Upper lobe of right lung (tissue), 1 donor: ENCODE measurements at regions not wholly inside any gene's neighbourhood (a gene's known extent, or its start where the extent isn't known, plus 50 kb on each side); places are given as distances from the start of the nearest gene placed in this dataset.

Experiments used
- ATAC-seq: fragments of 200-7000 bp; cut with Tn5 transposase; one replicate; pipeline ENCODE4 v1.9.1; 2020; ENCODE audit warnings: mild to moderate bottlenecking, moderate library complexity
- DNase-seq: peaks from one replicate; pipeline ENCODE4 v3.0.0-alpha.2; 2020
- H3K27ac ChIP-seq: fragments of 200-600 bp; one replicate; pipeline ENCODE4 v1.8.0; 2022
- H3K27me3 ChIP-seq: fragments of 200-600 bp; one replicate; pipeline ENCODE4 v1.8.0; 2022; ENCODE audit warnings: mild to moderate bottlenecking
- H3K36me3 ChIP-seq: fragments of 200-600 bp; one replicate; pipeline ENCODE4 v1.8.0; 2022
- H3K4me1 ChIP-seq: fragments of 200-600 bp; one replicate; pipeline ENCODE4 v1.8.0; 2022
- H3K4me3 ChIP-seq: fragments of 200-600 bp; one replicate; pipeline ENCODE4 v1.8.0; 2022; ENCODE audit warnings: mild to moderate bottlenecking
- H3K9me3 ChIP-seq: fragments of 200-600 bp; one replicate; pipeline ENCODE4 v1.8.0; 2022
- intact Hi-C: fragments of 100-400 bp; cut with DNase I; formaldehyde crosslinking; loops from one replicate; pipeline ENCODE4 v1.11.0; 2022
- TF ChIP-seq, protein P1 (sequence below): fragments of 200-600 bp; IDR thresholded peaks from one replicate; pipeline ENCODE4 v1.8.0; 2022; ENCODE audit warnings: antibody characterized with exemption
- donor health status: DM: no; HTN: yes; CAD: no; lungs with severe emphysema.

DNA sequence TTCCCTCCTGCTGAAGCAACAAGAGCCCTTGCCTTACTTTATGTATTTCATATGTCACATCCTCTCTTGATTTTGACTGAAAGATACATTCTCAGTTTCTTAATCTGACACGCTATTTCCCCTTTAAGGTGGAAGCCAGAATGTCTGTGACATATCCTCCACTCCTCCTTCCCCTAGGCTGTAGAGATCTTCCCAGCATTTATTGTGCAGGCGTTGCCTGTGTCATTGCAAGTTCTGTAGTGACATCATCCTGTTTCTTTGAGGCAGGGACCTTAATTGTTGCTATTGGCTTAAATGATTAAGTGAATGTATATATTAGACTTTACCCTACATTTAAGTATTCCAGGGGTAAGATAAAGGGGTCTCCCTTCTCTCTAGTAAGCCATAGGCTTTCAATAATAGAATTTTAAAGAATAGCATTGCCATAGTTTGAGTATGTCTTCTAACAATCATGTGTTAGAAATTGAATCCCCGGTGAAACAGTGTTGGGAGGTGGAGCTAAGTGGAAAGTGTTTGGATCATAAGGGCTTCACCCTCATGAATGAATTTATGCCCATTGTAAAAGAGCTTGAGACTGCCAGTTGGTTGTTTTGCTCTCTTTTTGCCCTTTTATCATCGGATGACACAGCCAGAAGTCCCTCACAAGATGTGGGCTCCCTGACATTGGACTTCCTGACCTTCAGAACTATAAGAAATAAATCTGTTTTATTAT is 189.5 kb upstream of the CDC14C start:
- ATAC-seq (peak; percentile 47), DNase-seq (no peak)
- no peaks in the 10 kb centered on the region for H3K36me3 ChIP-seq
- H3K27ac ChIP-seq, result no peak overlapping the region
- H3K27me3 ChIP-seq, result no peaks in the 10 kb centered on the region
- no peaks in the 10 kb centered on the region for H3K9me3 ChIP-seq
- TF ChIP-seq, protein P1, sequence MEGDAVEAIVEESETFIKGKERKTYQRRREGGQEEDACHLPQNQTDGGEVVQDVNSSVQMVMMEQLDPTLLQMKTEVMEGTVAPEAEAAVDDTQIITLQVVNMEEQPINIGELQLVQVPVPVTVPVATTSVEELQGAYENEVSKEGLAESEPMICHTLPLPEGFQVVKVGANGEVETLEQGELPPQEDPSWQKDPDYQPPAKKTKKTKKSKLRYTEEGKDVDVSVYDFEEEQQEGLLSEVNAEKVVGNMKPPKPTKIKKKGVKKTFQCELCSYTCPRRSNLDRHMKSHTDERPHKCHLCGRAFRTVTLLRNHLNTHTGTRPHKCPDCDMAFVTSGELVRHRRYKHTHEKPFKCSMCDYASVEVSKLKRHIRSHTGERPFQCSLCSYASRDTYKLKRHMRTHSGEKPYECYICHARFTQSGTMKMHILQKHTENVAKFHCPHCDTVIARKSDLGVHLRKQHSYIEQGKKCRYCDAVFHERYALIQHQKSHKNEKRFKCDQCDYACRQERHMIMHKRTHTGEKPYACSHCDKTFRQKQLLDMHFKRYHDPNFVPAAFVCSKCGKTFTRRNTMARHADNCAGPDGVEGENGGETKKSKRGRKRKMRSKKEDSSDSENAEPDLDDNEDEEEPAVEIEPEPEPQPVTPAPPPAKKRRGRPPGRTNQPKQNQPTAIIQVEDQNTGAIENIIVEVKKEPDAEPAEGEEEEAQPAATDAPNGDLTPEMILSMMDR, result no peak
- no peaks in the 10 kb centered on the region for H3K4me1 ChIP-seq
- intact Hi-C loops, result no loop called here
- H3K4me3 ChIP-seq, result no peak overlapping the region

DNA sequence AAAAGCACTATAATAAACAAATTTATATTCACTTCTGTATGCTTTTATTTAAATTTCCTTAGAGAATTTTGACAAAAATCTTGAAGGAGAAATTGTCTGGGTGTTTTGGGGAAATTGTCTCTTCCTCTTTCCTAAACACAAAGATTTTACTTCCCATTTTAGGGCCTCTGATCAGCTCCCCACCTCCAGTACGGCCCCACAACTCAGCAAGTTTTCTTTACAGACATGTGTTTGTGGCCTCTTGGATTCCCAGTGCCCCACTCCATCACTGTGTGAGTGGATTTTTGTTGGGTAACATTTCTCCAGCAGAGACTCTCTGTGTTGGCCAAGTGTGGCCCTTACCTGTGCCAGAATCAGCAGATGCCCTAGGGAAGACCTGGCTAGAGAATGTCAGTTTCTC is 182.8 kb upstream of the CDC14C start:
- Histone ChIP-seq H3K4me3 (no peak overlapping the region), H3K9me3 (no peaks in the 10 kb centered on the region), H3K4me1 (no peaks in the 10 kb centered on the region), H3K27ac (no peak overlapping the region), H3K36me3 (no peaks in the 10 kb centered on the region), H3K27me3 (no peaks in the 10 kb centered on the region)
- TF ChIP-seq, protein P1, result no peak
- intact Hi-C loops, result no loop called here
- no peak for DNase-seq
- no peak for ATAC-seq

DNA sequence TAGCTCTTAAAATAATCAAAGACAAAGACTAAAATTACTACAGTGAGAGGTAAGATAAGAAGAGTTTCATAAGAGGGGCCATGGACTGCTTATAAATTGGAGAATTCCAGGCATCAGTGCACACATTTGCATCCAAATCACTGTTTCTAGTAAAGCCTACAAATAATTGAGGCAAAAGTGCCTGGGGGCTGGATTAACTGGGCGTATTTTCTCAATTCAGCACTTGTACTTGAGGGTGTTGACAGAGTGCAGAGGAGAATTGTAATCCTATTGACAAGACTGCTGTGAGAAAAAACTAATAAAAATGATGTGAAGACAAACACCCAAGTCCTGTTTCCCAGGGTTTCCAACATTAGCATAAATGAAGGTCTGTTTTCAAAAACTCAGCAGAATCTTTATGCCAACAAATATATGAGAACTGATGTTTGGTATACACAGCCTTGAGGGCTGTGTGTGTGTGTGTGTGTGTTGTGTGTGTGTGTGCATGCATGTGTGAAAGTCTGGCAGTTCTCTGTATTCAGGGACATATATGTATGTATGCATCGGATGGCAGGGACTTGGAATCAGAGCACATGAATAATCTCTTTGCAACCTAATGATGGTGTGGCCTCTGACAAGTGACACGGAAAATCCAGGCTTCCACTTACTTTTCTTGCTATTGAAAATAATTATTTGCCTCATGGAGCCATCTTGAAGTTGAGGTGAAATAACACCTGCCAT is 182.1 kb upstream of the CDC14C start:
- Histone ChIP-seq H3K36me3 (no peaks in the 10 kb centered on the region), H3K27ac (no peak overlapping the region), H3K4me3 (no peak overlapping the region), H3K9me3 (no peaks in the 10 kb centered on the region), H3K4me1 (no peaks in the 10 kb centered on the region), H3K27me3 (no peaks in the 10 kb centered on the region)
- no peak for ATAC-seq
- TF ChIP-seq, protein P1, result no peak
- intact Hi-C loops, result no loop called here
- DNase-seq, result no peak

DNA sequence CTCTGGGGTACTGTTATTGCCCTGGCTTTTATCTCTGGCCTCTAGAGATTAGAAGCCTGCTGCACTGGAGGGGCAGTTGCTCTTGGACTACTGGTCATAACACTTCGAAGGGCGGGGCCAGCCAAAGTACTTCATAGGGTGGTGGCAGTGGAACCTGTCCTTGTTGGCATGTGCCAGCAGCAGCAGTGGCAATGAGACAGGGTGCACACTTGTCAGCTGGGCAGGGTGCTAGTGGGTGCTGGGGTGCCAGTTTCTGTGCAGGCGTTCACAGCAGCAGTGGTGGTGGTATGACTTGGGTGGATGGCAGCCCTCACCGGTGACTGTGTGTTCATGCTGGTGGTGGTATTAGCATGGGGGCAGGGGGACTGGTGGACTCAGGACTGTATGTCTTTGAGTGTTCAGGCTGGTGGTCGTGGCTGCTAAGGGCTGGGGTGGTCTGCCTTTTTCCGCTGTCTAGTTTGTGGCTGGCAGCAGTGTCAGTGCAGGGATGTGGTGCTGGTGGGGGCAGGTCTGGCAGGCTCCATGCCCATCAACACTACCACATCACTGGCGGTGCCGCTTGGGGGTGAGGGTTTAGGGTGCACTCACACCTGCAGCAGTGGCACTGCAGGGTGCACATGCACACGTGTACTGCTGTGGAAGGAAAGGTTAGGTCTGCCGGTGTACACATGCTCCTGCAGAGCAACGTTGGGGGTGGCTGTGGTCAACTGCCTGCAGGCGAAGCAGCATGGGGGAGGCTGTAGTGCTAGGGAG is 176.1 kb upstream of the CDC14C start:
- Histone ChIP-seq H3K36me3 (no peaks in the 10 kb centered on the region), H3K4me3 (no peak overlapping the region), H3K9me3 (no peaks in the 10 kb centered on the region), H3K27ac (no peak overlapping the region), H3K4me1 (no peaks in the 10 kb centered on the region), H3K27me3 (no peaks in the 10 kb centered on the region)
- ATAC-seq (peak; percentile 27), DNase-seq (no peak)
- intact Hi-C loops, result no loop called here
- TF ChIP-seq, protein P1, result no peak

DNA sequence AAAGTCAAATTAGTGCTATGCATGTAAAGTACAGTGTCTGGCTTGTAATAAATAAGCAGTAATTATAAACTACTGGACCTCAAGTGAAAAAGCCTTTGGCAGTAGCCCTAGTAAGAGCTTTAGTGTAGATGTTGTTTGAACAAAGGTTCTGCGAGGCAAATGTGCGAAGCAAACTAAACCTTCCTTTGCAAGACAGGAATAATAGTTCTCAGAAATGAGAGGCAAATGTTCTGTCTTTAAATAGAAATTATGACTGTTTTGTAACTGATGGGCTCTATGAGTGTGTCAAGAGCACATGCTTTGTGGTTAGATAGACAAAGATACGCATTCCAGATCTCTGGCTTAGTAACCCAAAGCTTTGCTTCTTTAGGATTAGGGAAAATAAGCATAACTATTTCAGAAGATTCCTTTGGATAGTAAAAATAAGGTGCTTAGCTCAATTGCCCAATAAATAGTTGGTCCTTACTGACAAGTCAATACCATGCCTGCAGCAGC is 169.2 kb upstream of the CDC14C start:
- intact Hi-C loops, result no loop called here
- H3K27ac ChIP-seq, result no peak overlapping the region
- H3K9me3 ChIP-seq, result no peaks in the 10 kb centered on the region
- no peaks in the 10 kb centered on the region for H3K36me3 ChIP-seq
- DNase-seq, result no peak
- TF ChIP-seq, protein P1, result no peak
- no peak overlapping the region for H3K4me3 ChIP-seq
- H3K27me3 ChIP-seq, result no peaks in the 10 kb centered on the region
- no peak for ATAC-seq
- no peaks in the 10 kb centered on the region for H3K4me1 ChIP-seq
